ENCODE measurements at regions not wholly inside any gene's neighbourhood (a gene's known extent, or its start where the extent isn't known, plus 50 kb on each side); places are given as distances from the start of the nearest gene placed in this dataset.

DNA sequence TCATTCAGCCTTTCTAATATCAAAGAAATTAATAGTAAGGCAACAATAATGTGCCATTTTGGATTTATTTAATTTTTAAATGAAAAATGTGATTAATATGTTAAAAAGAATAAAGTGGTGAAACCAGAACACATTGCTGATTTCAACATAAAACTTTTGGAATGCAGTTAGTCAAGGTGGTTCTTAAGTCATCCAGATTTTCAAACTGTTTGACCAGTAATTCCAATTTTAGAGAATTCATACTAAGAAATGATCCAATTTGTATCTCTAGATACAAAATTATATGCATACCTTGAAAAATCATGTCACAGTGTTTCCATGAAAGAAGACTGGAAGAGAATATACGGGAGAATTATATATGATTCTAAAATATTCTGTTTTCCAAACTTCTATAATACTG is 54.2 kb upstream of the MCOLN3 start:
- Histone ChIP-seq H3K4me1 (ENCODE audit: low read depth) (no peaks in the 10 kb centered on the region), H3K36me3 (ENCODE audit: low read depth) (no peaks in the 10 kb centered on the region), H3K4me3 (no peak overlapping the region), H3K9me3 (no peaks in the 10 kb centered on the region)
- TF ChIP-seq, protein P1, sequence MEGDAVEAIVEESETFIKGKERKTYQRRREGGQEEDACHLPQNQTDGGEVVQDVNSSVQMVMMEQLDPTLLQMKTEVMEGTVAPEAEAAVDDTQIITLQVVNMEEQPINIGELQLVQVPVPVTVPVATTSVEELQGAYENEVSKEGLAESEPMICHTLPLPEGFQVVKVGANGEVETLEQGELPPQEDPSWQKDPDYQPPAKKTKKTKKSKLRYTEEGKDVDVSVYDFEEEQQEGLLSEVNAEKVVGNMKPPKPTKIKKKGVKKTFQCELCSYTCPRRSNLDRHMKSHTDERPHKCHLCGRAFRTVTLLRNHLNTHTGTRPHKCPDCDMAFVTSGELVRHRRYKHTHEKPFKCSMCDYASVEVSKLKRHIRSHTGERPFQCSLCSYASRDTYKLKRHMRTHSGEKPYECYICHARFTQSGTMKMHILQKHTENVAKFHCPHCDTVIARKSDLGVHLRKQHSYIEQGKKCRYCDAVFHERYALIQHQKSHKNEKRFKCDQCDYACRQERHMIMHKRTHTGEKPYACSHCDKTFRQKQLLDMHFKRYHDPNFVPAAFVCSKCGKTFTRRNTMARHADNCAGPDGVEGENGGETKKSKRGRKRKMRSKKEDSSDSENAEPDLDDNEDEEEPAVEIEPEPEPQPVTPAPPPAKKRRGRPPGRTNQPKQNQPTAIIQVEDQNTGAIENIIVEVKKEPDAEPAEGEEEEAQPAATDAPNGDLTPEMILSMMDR (IDR thresholded peaks at IDR 0.05): no peak
- ATAC-seq: no peak
- no peak for DNase-seq
- intact Hi-C loops (cut with DNase I, micrococcal nuclease): loop anchor here in 1 of 2 donors (10.0 kb wide), 1 partner anchor 158 kb away; no protein-coding TSS in a partner anchor

Data from mucosa of descending colon (tissue), 3 donors.